Brain microvascular endothelial cell (primary cell): ENCODE measurements at regions not wholly inside any gene's neighbourhood (a gene's known extent, or its start where the extent isn't known, plus 50 kb on each side); places are given as distances from the start of the nearest gene placed in this dataset.

Experiments
- DNase-seq: peaks from one replicate; pipeline ENCODE4 v3.0.0-alpha.2; 2020
- H3K27ac ChIP-seq: fragments of 250-450 bp; sonication (Bioruptor Pico); 2 replicates; pipeline ENCODE4 v1.5.1; 2020; ENCODE audit warnings: mild to moderate bottlenecking, moderate library complexity
- H3K27me3 ChIP-seq: fragments of 250-450 bp; sonication (Bioruptor Pico); replicated peaks from 2 replicates; pipeline ENCODE4 v1.5.1; 2020; ENCODE audit warnings: mild to moderate bottlenecking
- H3K36me3 ChIP-seq: fragments of 250-450 bp; sonication (Bioruptor Pico); replicated peaks from 2 replicates; pipeline ENCODE4 v1.5.1; 2020; ENCODE audit warnings: mild to moderate bottlenecking
- H3K4me3 ChIP-seq: 2 replicates; pipeline ENCODE4 v1.5.1; 2011; ENCODE audit warnings: low read depth, mild to moderate bottlenecking, control low read depth, low read length, moderate library complexity
- CTCF ChIP-seq: IDR thresholded peaks from 2 replicates; pipeline ENCODE4 v1.5.1; 2011; ENCODE audit warnings: low read depth, mild to moderate bottlenecking, moderate library complexity, low read length, control low read depth, inconsistent platforms; ENCODE audit errors: missing control alignments
- in situ Hi-C: cut with HindIII; loops from 2 replicates; pipeline ENCODE4 v1.10.0; 2017; ENCODE audit warnings: low sequenced_read_pairs, low pct_ligation_motif_present

- TF ChIP-seq CTCF: no peak
- DNase-seq: no peak
- no peaks in the 10 kb centered on the region for H3K36me3 ChIP-seq
- in situ Hi-C loops: no loop called here
- H3K27ac ChIP-seq: no peak overlapping the region
- H3K27me3 ChIP-seq: no peaks in the 10 kb centered on the region
- no peak overlapping the region for H3K4me3 ChIP-seq
These were observed 1712.8 kb upstream of the TMEFF2 start for GRCh38 chr2:193907561-193907960.

- no peak for TF ChIP-seq CTCF
- in situ Hi-C loops: no loop called here
- no peak for DNase-seq
These were observed 1705.6 kb upstream of the TMEFF2 start for GRCh38 chr2:193900292-193900691.

GRCh38 chr2:193895226-193895625 is 1700.5 kb upstream of the TMEFF2 start:
- in situ Hi-C loops: no loop called here
- no peaks in the 10 kb centered on the region for H3K27me3 ChIP-seq
- no peak for DNase-seq
- no peak overlapping the region for H3K4me3 ChIP-seq
- TF ChIP-seq CTCF: no peak
- H3K36me3 ChIP-seq: no peaks in the 10 kb centered on the region
- no peak overlapping the region for H3K27ac ChIP-seq

More at GRCh38 chr2:193900292-193900691, 1705.6 kb upstream of the TMEFF2 start:
- H3K27ac ChIP-seq: no peak overlapping the region
- no peaks in the 10 kb centered on the region for H3K36me3 ChIP-seq
- H3K27me3 ChIP-seq: no peaks in the 10 kb centered on the region
- H3K4me3 ChIP-seq: no peak overlapping the region

- no peaks in the 10 kb centered on the region for H3K27me3 ChIP-seq
- no peak overlapping the region for H3K27ac ChIP-seq
- DNase-seq: no peak
- in situ Hi-C loops: no loop called here
- no peak for TF ChIP-seq CTCF
- H3K36me3 ChIP-seq: no peaks in the 10 kb centered on the region
- H3K4me3 ChIP-seq: no peak overlapping the region
These were observed 1699.3 kb upstream of the TMEFF2 start for GRCh38 chr2:193894081-193894480.

DNA sequence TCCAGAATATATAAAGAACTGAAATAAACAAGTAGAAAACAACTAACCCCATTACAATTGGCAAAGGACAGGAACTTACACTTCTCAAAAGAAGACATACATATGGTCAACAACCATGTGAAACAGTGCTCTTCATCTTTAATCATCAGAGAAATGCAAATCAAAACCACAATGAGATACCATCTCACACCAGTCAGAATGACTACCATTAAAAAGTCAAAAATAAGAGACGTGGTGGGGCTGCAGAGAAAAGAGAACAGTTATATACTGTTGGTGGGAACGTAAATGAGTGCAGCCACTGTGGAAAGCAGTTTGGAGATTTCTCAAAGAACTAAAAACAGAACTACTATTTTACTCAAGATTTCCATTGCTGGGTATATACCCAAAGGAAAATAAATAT is 1696.3 kb upstream of the TMEFF2 start:
- in situ Hi-C loops: no loop called here
- DNase-seq: no peak
- no peak for TF ChIP-seq CTCF
- Histone ChIP-seq H3K4me3 (no peak overlapping the region), H3K27me3 (no peaks in the 10 kb centered on the region), H3K27ac (no peak overlapping the region), H3K36me3 (no peaks in the 10 kb centered on the region)

DNA sequence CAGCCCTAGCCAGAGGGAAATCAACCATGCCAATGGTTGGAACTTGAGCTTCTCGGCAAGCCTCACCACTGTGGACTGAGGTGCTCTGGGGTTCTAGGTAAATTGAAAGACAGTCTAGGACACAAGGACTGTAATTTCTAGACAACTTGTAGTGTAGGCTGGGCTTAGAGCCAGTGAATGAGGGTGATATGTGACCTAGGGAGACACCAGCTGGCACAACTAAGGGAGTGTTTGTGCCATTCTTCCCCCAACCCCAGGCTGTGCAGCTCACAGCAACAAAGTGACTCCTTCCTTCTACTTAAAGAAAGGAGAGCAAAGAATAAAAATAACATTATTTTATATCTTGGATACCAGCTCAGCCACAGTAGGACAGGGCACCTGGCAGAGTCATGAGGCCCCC is 1690.7 kb upstream of the TMEFF2 start:
- in situ Hi-C loops: no loop called here
- no peaks in the 10 kb centered on the region for H3K36me3 ChIP-seq
- no peak for TF ChIP-seq CTCF

More for the DNA sequence above, 1690.7 kb upstream of the TMEFF2 start:
- no peak overlapping the region for H3K27ac ChIP-seq
- H3K27me3 ChIP-seq: no peaks in the 10 kb centered on the region
- no peak overlapping the region for H3K4me3 ChIP-seq
- no peak for DNase-seq
